Endothelial cell (in vitro differentiated cells): ENCODE measurements at regions not wholly inside any gene's neighbourhood (a gene's known extent, or its start where the extent isn't known, plus 50 kb on each side); places are given as distances from the start of the nearest gene placed in this dataset.

Source experiments
- DNase-seq: peaks from one replicate; pipeline ENCODE4 v3.0.0; 2021; ENCODE audit warnings: low spot score
- H3K27ac Mint-ChIP-seq: one replicate; pipeline ENCODE4 v1.8.0; 2021; ENCODE audit warnings: mixed read lengths, inconsistent platforms; ENCODE audit not compliant: unreplicated experiment
- H3K27me3 Mint-ChIP-seq: one replicate; pipeline ENCODE4 v1.8.0; 2021; ENCODE audit warnings: mild to moderate bottlenecking, moderate library complexity, mixed read lengths, inconsistent platforms; ENCODE audit not compliant: unreplicated experiment
- H3K36me3 Mint-ChIP-seq: one replicate; pipeline ENCODE4 v1.8.0; 2021; ENCODE audit warnings: mild to moderate bottlenecking, low read depth, mixed read lengths, inconsistent platforms; ENCODE audit not compliant: unreplicated experiment
- H3K4me1 Mint-ChIP-seq: one replicate; pipeline ENCODE4 v1.8.0; 2021; ENCODE audit warnings: mild to moderate bottlenecking, mixed read lengths, inconsistent platforms; ENCODE audit not compliant: unreplicated experiment
- H3K4me3 Mint-ChIP-seq: one replicate; pipeline ENCODE4 v1.8.0; 2021; ENCODE audit warnings: mild to moderate bottlenecking, mixed read lengths, inconsistent platforms; ENCODE audit not compliant: unreplicated experiment
- H3K9me3 Mint-ChIP-seq: one replicate; pipeline ENCODE4 v1.8.0; 2021; ENCODE audit warnings: mixed read lengths, inconsistent platforms; ENCODE audit not compliant: unreplicated experiment
- TF ChIP-seq, protein P1 (sequence below): fragments of 200-600 bp; sonication (generic); IDR thresholded peaks from one replicate; pipeline ENCODE4 v1.5.0; 2021; ENCODE audit warnings: antibody characterized with exemption; ENCODE audit not compliant: unreplicated experiment

- Mint-ChIP-seq H3K4me3 (no peak overlapping the region), H3K27ac (no peak overlapping the region), H3K4me1 (no peaks in the 10 kb centered on the region), H3K36me3 (no peaks in the 10 kb centered on the region), H3K27me3 (no peaks in the 10 kb centered on the region), H3K9me3 (no peaks in the 10 kb centered on the region)
- TF ChIP-seq, protein P1, sequence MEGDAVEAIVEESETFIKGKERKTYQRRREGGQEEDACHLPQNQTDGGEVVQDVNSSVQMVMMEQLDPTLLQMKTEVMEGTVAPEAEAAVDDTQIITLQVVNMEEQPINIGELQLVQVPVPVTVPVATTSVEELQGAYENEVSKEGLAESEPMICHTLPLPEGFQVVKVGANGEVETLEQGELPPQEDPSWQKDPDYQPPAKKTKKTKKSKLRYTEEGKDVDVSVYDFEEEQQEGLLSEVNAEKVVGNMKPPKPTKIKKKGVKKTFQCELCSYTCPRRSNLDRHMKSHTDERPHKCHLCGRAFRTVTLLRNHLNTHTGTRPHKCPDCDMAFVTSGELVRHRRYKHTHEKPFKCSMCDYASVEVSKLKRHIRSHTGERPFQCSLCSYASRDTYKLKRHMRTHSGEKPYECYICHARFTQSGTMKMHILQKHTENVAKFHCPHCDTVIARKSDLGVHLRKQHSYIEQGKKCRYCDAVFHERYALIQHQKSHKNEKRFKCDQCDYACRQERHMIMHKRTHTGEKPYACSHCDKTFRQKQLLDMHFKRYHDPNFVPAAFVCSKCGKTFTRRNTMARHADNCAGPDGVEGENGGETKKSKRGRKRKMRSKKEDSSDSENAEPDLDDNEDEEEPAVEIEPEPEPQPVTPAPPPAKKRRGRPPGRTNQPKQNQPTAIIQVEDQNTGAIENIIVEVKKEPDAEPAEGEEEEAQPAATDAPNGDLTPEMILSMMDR, result no peak
- DNase-seq, result no peak
Observed at GRCh38 chr7:115593111-115593510, 437.5 kb downstream of the TFEC start.

- no peak for DNase-seq
- Mint-ChIP-seq H3K36me3 (no peaks in the 10 kb centered on the region), H3K9me3 (no peaks in the 10 kb centered on the region), H3K27me3 (no peaks in the 10 kb centered on the region), H3K27ac (no peak overlapping the region), H3K4me3 (no peak overlapping the region), H3K4me1 (no peaks in the 10 kb centered on the region)
- TF ChIP-seq, protein P1, result no peak
Observed at GRCh38 chr7:115585015-115585718, 445.4 kb downstream of the TFEC start.

DNA sequence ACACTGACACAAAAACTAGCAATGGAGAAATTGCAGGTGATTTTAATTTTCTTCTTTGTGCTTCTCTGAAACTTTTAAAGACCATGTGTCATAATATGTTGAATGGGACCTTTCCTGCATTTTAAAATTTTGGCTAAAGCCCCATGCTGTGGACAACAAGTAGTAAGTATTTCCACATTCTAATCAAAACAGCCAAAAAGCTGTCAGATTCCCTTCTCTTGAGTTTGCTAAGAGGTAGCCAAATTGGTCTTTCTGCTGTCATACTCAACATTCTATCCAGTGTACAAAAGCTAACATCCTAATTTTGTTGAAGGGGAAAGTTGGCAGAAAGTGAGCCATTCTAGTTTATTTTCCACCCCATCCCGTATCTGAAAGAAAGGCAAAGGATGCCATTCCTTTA, 447.6 kb downstream of the TFEC start:
- Mint-ChIP-seq H3K9me3 (no peaks in the 10 kb centered on the region), H3K4me1 (no peaks in the 10 kb centered on the region), H3K4me3 (no peak overlapping the region), H3K36me3 (no peaks in the 10 kb centered on the region), H3K27ac (no peak overlapping the region), H3K27me3 (no peaks in the 10 kb centered on the region)
- DNase-seq, result no peak
- TF ChIP-seq, protein P1, result no peak

GRCh38 chr7:115578576-115578975, 452.0 kb downstream of the TFEC start:
- Mint-ChIP-seq H3K9me3 (no peaks in the 10 kb centered on the region), H3K27ac (no peak overlapping the region), H3K4me3 (no peak overlapping the region), H3K4me1 (no peaks in the 10 kb centered on the region), H3K36me3 (no peaks in the 10 kb centered on the region), H3K27me3 (no peaks in the 10 kb centered on the region)
- no peak for DNase-seq
- TF ChIP-seq, protein P1, result no peak

DNA sequence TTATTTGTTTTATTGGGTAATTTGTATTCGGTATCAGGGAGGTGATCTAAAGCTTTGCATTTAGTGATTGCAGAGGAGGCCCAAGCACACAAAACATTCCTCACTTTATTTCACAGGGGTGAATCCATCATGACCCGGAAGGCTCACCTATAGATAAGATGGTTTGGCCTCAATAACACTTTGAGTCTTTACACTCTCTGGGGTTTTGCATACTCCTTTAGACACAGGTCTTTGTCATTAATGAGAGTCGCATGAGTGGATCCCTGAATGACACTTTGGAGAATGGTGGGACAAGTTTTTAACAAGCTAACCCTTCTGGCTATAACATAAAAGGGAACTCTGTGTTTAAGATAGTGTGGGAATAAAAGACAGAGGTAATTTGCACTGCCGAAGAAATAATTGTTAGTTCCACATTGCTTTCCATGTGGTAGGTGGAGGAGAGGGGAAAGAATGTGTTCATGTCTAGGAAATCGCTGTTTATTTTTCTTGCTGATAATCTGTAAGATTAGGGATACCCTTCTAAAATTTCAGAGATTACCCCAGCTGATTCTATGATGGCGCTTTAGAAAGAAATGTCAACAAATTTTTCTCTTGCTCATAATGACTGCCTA, 455.8 kb downstream of the TFEC start:
- no peak overlapping the region for H3K27ac Mint-ChIP-seq
- H3K4me3 Mint-ChIP-seq, result no peak overlapping the region
- no peaks in the 10 kb centered on the region for H3K4me1 Mint-ChIP-seq
- TF ChIP-seq, protein P1, result no peak
- H3K27me3 Mint-ChIP-seq, result no peaks in the 10 kb centered on the region
- no peaks in the 10 kb centered on the region for H3K9me3 Mint-ChIP-seq
- no peaks in the 10 kb centered on the region for H3K36me3 Mint-ChIP-seq
- no peak for DNase-seq
